HCT116 (cell line): ENCODE measurements at regions not wholly inside any gene's neighbourhood (a gene's known extent, or its start where the extent isn't known, plus 50 kb on each side); places are given as distances from the start of the nearest gene placed in this dataset.

Experiments used
- ATAC-seq: fragments of 200-7000 bp; cut with Tn5 transposase; 2 replicates; pipeline ENCODE4 v1.9.1; 2020; ENCODE audit warnings: mild to moderate bottlenecking, moderate library complexity
- BruUV-seq: library from RNA; stranded (reverse); fragments of 400-500 nt; replicated peaks from 2 replicates; lab custom pipeline; 2021; lab: Mats Ljungman, UMichigan
- CTCF ChIA-PET: fragments of 300-600 bp; sonication (Branson Sonifier 250); formaldehyde crosslinking; loops from one replicate; lab custom pipeline; 2021; ENCODE audit warnings: antibody characterized with exemption; lab: Charles Lee
- POLR2A ChIA-PET: fragments of 300-600, 350-600 bp; sonication (Branson Sonifier 250); formaldehyde crosslinking; loops from one replicate; lab custom pipeline; 2021; ENCODE audit warnings: antibody characterized with exemption; lab: Charles Lee
- RAD21 ChIA-PET, 2 experiments: fragments of 300-600 bp; sonication (Branson Sonifier 250); formaldehyde crosslinking; loops; one replicate each; lab custom pipeline; 2023; ENCODE audit warnings: low total read pairs in 2 of 2; ENCODE audit not compliant: uncharacterized antibody in 2 of 2, unreplicated experiment in 2 of 2, low non-redundant PET in 1 of 2; lab: Charles Lee
- DNase-seq: peaks from one replicate; pipeline ENCODE4 v3.0.0-alpha.2; 2010; ENCODE audit warnings: low read depth, low spot score
- H2AFZ ChIP-seq: fragments of 200-600 bp; shearing (Covaris generic), sonication (generic); 2 replicates; pipeline ENCODE4 v1.6.1; 2017; ENCODE audit warnings: low read depth, mixed run types, mixed read lengths, antibody characterized with exemption, low read length; ENCODE audit not compliant: poor library complexity, severe bottlenecking
- H3K27ac ChIP-seq: 2 replicates; pipeline ENCODE4 v1.5.1; 2012; ENCODE audit warnings: low read depth, low read length
- H3K27me3 ChIP-seq: fragments of 200-600 bp; sonication (generic); 2 replicates; pipeline ENCODE4 v1.6.1; 2016; ENCODE audit warnings: mixed run types, low read length, mixed read lengths; ENCODE audit not compliant: insufficient read depth
- H3K36me3 ChIP-seq, 2 experiments: fragments of 200-500 bp in 1 of 2; fragments of 200-600 bp in 1 of 2; sonication (Bioruptor generic) in 1 of 2; sonication (generic) in 1 of 2; 2 replicates each; pipeline versions ENCODE4 v1.5.1 to v1.6.1; 2014 to 2016; ENCODE audit warnings: low read length in 2 of 2, inconsistent platforms in 1 of 2, mixed read lengths in 1 of 2, mixed run types in 1 of 2; ENCODE audit not compliant: insufficient read depth in 2 of 2, control insufficient read depth in 1 of 2
- H3K4me1 ChIP-seq, 2 experiments: fragments of 200-600 bp in 1 of 2; sonication (generic) in 1 of 2; 2 replicates each; pipeline versions ENCODE4 v1.5.1 to v1.6.1; 2012 to 2017; ENCODE audit warnings: low read length in 2 of 2, inconsistent platforms in 1 of 2, mild to moderate bottlenecking in 1 of 2, mixed read lengths in 1 of 2, mixed run types in 1 of 2, moderate library complexity in 1 of 2; ENCODE audit not compliant: insufficient read depth in 2 of 2, control insufficient read depth in 1 of 2
- H3K4me2 ChIP-seq: fragments of 200-600 bp; sonication (generic); 2 replicates; pipeline ENCODE4 v1.6.1; 2017; ENCODE audit warnings: mixed run types, low read length, mixed read lengths
- H3K4me3 ChIP-seq, 2 experiments: fragments of 200-600 bp in 1 of 2; sonication (generic) in 1 of 2; replicated peaks in 1 of 2; 2 replicates each; pipeline ENCODE4 v1.5.1; 2011 to 2016; ENCODE audit warnings: low read length in 2 of 2, control low read depth in 1 of 2, low read depth in 1 of 2, mild to moderate bottlenecking in 1 of 2, mixed read lengths in 1 of 2, mixed run types in 1 of 2
- H3K79me2 ChIP-seq: fragments of 200-600 bp; sonication (generic); 2 replicates; pipeline ENCODE4 v1.6.1; 2017; ENCODE audit warnings: mild to moderate bottlenecking, mixed run types, low read length, moderate library complexity, mixed read lengths; ENCODE audit not compliant: insufficient read depth
- H3K9ac ChIP-seq: fragments of 200-600 bp; sonication (generic); 2 replicates; pipeline ENCODE4 v1.6.1; 2016; ENCODE audit warnings: low read length, mixed read lengths
- H3K9me2 ChIP-seq: fragments of 200-600 bp; sonication (generic), shearing (Covaris generic); 2 replicates; pipeline ENCODE4 v1.6.1; 2017; ENCODE audit warnings: mixed run types, mild to moderate bottlenecking, moderate library complexity; ENCODE audit not compliant: insufficient read depth
- H3K9me3 ChIP-seq, 2 experiments: fragments of 200-500 bp in 1 of 2; fragments of 200-600 bp in 1 of 2; sonication (Bioruptor generic) in 1 of 2; sonication (generic) in 1 of 2; 2 replicates each; pipeline ENCODE4 v1.6.1; 2014 to 2017; ENCODE audit warnings: low read length in 2 of 2, mixed read lengths in 2 of 2, inconsistent platforms in 1 of 2, low read depth in 1 of 2, mild to moderate bottlenecking in 1 of 2, mixed run types in 1 of 2, moderate library complexity in 1 of 2; ENCODE audit not compliant: control insufficient read depth in 1 of 2, insufficient read depth in 1 of 2
- H4K20me1 ChIP-seq: fragments of 200-600 bp; sonication (generic), shearing (Covaris generic); 2 replicates; pipeline ENCODE4 v1.6.1; 2017; ENCODE audit warnings: mixed run types, mild to moderate bottlenecking, moderate library complexity; ENCODE audit not compliant: insufficient read depth
- ATF3 ChIP-seq: IDR thresholded peaks from 2 replicates; pipeline ENCODE4 v1.6.1; 2012
- CBX3 ChIP-seq: IDR thresholded peaks from 2 replicates; pipeline ENCODE4 v1.6.1; 2012; ENCODE audit warnings: low read depth
- CEBPB ChIP-seq: IDR thresholded peaks from 2 replicates; pipeline ENCODE4 v1.6.1; 2012; ENCODE audit warnings: low read depth
- ELF1 ChIP-seq: IDR thresholded peaks from 2 replicates; pipeline ENCODE4 v1.6.1; 2012; ENCODE audit warnings: low read depth, borderline replicate concordance
- EZH2phosphoT487 ChIP-seq: fragments of 200-600 bp; IDR thresholded peaks from 2 replicates; pipeline ENCODE4 v1.6.1; 2018; ENCODE audit warnings: antibody characterized with exemption, borderline replicate concordance
- JUND ChIP-seq: IDR thresholded peaks from 2 replicates; pipeline ENCODE4 v1.6.1; 2012
- MAX ChIP-seq: IDR thresholded peaks from 2 replicates; pipeline ENCODE4 v1.6.1; 2012
- POLR2AphosphoS5 ChIP-seq: IDR thresholded peaks from 2 replicates; pipeline ENCODE4 v1.6.1; 2011; ENCODE audit warnings: mild to moderate bottlenecking, low read depth, low read length, moderate library complexity
- RAD21 ChIP-seq: IDR thresholded peaks from 2 replicates; pipeline ENCODE4 v1.6.1; 2012; ENCODE audit warnings: low read depth, mild to moderate bottlenecking
- SIN3A ChIP-seq: IDR thresholded peaks from 2 replicates; pipeline ENCODE4 v1.6.1; 2012; ENCODE audit warnings: low read depth
- SP1 ChIP-seq: IDR thresholded peaks from 2 replicates; pipeline ENCODE4 v1.6.1; 2012; ENCODE audit warnings: low read depth
- YY1 ChIP-seq: IDR thresholded peaks from 2 replicates; pipeline ENCODE4 v1.6.1; 2011; ENCODE audit warnings: low read length, low read depth, moderate library complexity, mild to moderate bottlenecking; ENCODE audit not compliant: insufficient replicate concordance; ENCODE audit errors: extremely low read depth
- ZFX ChIP-seq: fragments of 450-650 bp; IDR thresholded peaks from 2 replicates; pipeline ENCODE4 v1.6.1; 2017
- intact Hi-C: fragments of 100-400 bp; cut with micrococcal nuclease; formaldehyde crosslinking; loops from 2 replicates; pipeline ENCODE4 v1.10.0; 2022

- intact Hi-C loops = no loop called here
- peak; percentile 41; the same call in 1 of the 2 replicates for ATAC-seq
- POLR2A ChIA-PET = interaction anchor here (2.5 kb wide), 1 partner anchor 41 kb away, joined by 6 read pairs; no protein-coding TSS in a partner anchor
These were observed 93.3 kb upstream of the MAP1LC3B2 start for GRCh38 chr12:116465856-116466255.

DNA sequence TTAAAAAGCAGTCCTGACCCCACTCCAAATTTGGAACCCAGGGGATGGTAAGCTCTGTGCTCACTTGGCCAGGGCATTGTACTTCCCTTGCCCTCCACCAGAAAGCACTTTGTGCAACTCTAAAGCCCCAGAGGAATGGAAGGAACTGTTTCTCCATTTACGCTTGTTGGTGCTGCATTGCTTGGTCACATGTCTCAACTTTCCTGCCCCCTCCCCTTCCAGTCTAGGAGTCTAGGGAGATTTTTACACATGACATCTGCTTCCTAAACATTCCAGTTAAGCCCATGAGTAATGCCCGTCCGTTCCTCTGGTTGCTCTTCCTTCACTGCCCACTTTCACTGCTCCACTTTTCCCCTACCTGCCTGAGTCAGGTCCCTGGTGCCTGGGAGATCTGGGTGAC lies 92.6 kb upstream of the MAP1LC3B2 start:
- RAD21 ChIA-PET = no interaction called here
- POLR2A ChIA-PET = no interaction called here
- peak; percentile 30 for ATAC-seq

More at GRCh38 chr12:116465856-116466255, 93.3 kb upstream of the MAP1LC3B2 start:
- Histone ChIP-seq H3K4me1 (peaks cover 0 to 39% of the 10 kb centered on the region in 2 experiments; a peak in 3 of 4 replicates), H4K20me1 (no peaks in the 10 kb centered on the region), H3K36me3 (no peaks in the 10 kb centered on the region), H3K9ac (no peak overlapping the region), H3K9me2 (no peaks in the 10 kb centered on the region), H3K4me3 (no peak overlapping the region), H2AFZ (no peak overlapping the region), H3K4me2 (no peak overlapping the region), H3K27me3 (no peaks in the 10 kb centered on the region), H3K9me3 (no peaks in the 10 kb centered on the region), H3K27ac (no peak overlapping the region), H3K79me2 (no peaks in the 10 kb centered on the region)
- DNase-seq = no peak
- TF ChIP-seq MAX (no peak), ELF1 (no peak), SIN3A (no peak), CEBPB (no peak), JUND (no peak), ZFX (no peak), ATF3 (no peak), CBX3 (no peak)
- RAD21 ChIA-PET = no interaction called here
- no TSS peak for BruUV-seq
- CTCF ChIA-PET = no interaction called here

More for the DNA sequence above, 92.6 kb upstream of the MAP1LC3B2 start:
- CTCF ChIA-PET = no interaction called here
- Histone ChIP-seq H2AFZ (peak overlapping the region; percentile 56), H3K27ac (no peak overlapping the region), H3K9me2 (no peaks in the 10 kb centered on the region), H3K36me3 (no peaks in the 10 kb centered on the region), H4K20me1 (no peaks in the 10 kb centered on the region), H3K4me3 (no peak overlapping the region), H3K27me3 (no peaks in the 10 kb centered on the region), H3K4me2 (peak overlapping the region; percentile 24; the same call in 1 of the 2 replicates), H3K9ac (peak overlapping the region; percentile 3; the same call in 1 of the 2 replicates), H3K79me2 (no peaks in the 10 kb centered on the region), H3K9me3 (no peaks in the 10 kb centered on the region), H3K4me1 (peaks cover 0 to 39% of the 10 kb centered on the region in 2 experiments; a peak in 3 of 4 replicates)
- intact Hi-C loops = no loop called here
- no peak for DNase-seq
- no TSS peak for BruUV-seq
- TF ChIP-seq ELF1 (no peak), CBX3 (no peak), RAD21 (no peak), ZFX (no peak), YY1 (no peak), SP1 (no peak), EZH2phosphoT487 (no peak), POLR2AphosphoS5 (no peak)
